Left colon (tissue), 2 donors: ENCODE measurements at regions not wholly inside any gene's neighbourhood (a gene's known extent, or its start where the extent isn't known, plus 50 kb on each side); places are given as distances from the start of the nearest gene placed in this dataset.
"Not testable (repeated sequence)": the region's sequence is repeated elsewhere in the genome, so short reads cannot be mapped to it uniquely, and the experiment has no call there.

Experiments
- ATAC-seq: fragments of 200-7000 bp; cut with Tn5 transposase; one replicate; pipeline ENCODE4 v1.9.1; 2020; ENCODE audit warnings: mild to moderate bottlenecking, moderate library complexity
- DNase-seq, 2 donors: peaks; one replicate each; pipeline ENCODE4 v3.0.0-alpha.2; 2020
- intact Hi-C, 2 donors: fragments of 100-400 bp; cut with DNase I in 1 of 2; cut with micrococcal nuclease in 1 of 2; formaldehyde crosslinking; loops; one replicate each; pipeline versions ENCODE4 v1.11.2 to v1.14.0; 2022; cut with DNase I, micrococcal nuclease
- donor health status: DM: no; HTN: no; CAD: no.
- donor health status: DM: yes; HTN: yes; CAD: no.

DNA sequence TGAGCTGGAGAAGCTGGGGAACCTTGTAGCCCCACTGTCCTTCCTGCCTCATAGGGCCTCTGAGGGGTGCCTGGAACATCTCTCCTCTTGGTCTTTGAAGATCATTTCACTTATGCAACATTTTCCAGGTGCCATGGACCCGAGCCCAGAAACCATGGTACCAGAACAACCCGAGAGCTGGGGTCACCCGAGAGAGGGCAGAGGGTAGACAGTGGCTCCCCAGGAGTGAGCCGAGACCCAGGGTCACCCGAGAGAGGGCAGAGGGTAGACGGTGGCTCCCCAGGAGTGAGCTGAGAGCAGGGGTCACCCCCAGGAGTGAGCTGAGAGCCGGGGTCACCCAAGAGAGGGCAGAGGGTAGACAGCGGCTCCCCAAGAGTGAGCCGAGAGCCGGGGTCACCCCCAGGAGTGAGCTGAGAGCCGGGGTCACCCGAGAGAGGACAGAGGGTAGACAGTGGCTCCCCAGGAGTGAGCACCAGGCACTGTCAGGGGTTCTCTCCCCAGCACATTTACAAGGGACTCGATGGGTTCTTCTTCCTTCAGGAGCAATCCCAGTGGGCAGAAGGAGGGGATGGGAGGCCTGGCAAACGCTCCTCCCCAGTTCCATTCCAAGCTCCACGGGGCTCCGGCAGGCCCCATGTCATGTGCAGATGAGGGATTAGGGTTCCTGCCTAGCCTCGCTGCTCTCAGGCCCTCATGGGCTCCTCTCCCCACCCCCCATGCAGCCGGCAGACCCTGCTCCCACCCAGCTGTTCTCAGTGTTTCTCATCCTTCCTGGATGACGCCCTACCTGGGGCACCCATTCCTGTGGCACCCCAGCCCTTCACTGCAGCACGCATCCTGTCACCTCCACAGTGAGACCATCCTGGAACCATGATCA, 163.5 kb downstream of the RTP5 start:
- ATAC-seq (no peak), DNase-seq (no peak)
- intact Hi-C loops, result no loop called here

- no peak for DNase-seq
- no peak for ATAC-seq
- intact Hi-C loops, result no loop called here
Observed at GRCh38 chr2:242034138-242034537, 164.6 kb downstream of the RTP5 start.

DNA sequence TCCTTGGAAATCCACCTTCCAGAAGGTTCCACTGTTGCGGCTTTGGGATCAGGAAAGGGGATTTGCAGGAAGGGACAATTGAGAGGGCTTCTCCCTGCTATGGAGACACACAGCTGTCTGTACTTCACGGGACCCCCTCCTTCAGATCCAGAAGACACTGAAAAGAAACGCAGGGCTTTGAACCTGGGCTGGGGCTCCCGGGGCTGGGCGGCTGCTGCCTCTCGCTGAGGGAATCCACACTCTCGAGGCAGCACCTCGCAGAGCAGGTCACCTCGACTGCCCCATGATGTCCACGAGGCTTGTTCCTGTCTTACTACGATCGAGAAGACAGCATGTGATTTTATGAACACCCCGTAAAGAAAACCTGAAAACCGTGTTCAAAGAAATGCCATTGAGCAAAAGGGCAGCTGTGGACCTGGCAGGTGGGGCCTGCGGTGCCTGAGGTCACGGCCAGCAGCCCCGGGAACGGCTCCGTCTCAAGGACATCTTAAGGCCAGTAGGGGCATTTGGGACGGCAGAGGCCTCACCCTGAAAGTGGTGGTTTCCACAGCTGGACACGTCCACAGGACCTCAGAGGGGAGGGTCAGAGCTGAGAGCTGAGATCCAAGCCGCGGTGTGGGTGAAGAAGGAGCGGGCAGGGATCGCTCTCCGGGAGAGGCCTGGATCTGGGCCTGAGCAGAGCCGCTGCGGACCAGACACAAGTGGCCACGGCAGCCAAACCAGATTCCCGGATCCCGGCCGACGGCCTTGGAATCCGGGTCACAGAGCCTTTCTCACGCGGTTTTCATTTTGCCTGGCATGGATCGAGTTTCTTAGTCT, 165.7 kb downstream of the RTP5 start:
- intact Hi-C loops, result no loop called here
- ATAC-seq (no peak), DNase-seq (no peak)

GRCh38 chr2:242035858-242036652, 166.5 kb downstream of the RTP5 start:
- DNase-seq (no peak), ATAC-seq (no peak)
- intact Hi-C loops, result no loop called here

GRCh38 chr2:242036653-242036950, 167.1 kb downstream of the RTP5 start:
- intact Hi-C loops, result no loop called here
- no peak for ATAC-seq
- no peak for DNase-seq

GRCh38 chr2:242038166-242038927, 168.8 kb downstream of the RTP5 start:
- intact Hi-C loops, result no loop called here
- DNase-seq (no peak), ATAC-seq (no peak)

- no peak for ATAC-seq
- DNase-seq, result no peak
- intact Hi-C loops, result no loop called here
Observed at GRCh38 chr2:242038928-242039341, 169.4 kb downstream of the RTP5 start.

DNA sequence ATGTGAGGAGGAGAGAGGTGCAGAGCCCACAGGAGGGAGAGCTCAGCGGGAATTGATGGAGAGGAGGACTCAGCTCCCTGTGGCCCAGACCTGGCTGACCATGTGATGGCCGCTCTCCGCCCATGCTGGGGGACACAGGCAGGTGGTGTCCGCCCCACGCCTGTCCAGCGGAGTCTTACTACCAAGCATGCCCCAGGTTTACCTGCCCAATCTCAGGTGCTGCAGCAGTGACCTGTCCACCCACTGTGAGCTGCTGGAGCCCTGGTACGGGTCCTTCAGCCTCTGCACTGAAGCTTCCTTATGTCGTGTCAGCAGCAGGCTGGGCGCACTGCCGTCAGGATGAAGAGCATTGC, 170.8 kb downstream of the RTP5 start:
- no peak for ATAC-seq

GRCh38 chr2:242040681-242041080, 171.2 kb downstream of the RTP5 start:
- intact Hi-C loops, result no loop called here
- ATAC-seq (no peak), DNase-seq (no peak)

More for the DNA sequence above, 170.8 kb downstream of the RTP5 start:
- intact Hi-C loops, result no loop called here
- no peak for DNase-seq

DNA sequence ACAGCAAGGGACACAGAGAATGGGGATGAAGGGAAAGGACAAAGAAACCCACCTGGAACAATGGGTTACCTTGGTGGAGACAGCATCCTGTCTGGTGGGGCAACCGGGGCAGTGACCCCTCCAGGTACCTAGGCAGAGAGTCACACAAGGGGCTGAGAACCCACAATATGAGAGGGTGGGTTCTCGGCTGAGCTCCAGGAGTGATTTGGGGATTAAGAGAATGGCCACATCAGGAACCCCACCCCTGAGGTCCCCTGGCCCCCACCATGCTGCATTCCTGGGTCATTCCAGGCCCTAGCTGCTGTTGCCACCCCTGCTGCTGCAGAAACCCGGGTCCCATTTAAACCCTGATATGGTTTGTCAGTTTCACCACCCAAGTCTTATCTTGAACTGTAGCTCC, 172.3 kb downstream of the RTP5 start:
- DNase-seq (no peak), ATAC-seq (no peak)
- intact Hi-C loops, result no loop called here

DNA sequence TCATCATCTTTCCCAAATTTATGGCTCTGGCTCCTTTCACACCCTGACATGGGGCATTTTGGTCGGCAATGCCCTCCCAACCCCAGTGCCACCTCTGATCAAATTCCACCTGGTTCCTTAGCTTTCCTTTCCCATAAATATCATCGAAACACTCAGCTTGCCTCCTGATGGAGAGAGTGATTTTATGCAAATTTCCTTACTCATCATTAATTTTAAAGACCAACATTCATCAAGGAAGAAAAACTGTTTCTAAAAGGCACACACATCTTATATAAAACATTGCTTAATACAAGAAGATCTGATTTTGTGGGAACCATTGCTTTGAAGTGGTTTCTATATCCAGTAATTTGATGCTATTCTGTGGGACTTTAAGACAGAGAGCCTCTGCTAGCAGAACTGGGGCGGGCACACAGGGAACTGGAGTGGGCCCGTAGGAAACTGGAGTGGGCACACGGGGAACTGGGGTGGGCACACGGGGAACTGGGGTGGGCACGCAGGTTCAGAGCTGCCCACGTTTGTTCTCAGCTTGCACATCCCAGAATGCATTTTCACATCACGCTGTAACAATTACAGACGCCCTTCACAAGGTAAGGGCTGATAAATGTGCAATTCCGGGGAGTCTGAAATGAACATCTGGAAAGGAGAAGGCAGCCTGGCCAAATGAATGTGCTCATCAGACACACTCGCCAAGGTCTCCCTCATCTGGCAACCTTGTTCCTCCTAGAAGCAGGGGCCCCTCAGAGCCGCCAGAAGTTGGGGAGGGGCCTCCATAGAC, 174.2 kb downstream of the RTP5 start:
- intact Hi-C loops, result no loop called here
- no peak for ATAC-seq
- no peak for DNase-seq

DNA sequence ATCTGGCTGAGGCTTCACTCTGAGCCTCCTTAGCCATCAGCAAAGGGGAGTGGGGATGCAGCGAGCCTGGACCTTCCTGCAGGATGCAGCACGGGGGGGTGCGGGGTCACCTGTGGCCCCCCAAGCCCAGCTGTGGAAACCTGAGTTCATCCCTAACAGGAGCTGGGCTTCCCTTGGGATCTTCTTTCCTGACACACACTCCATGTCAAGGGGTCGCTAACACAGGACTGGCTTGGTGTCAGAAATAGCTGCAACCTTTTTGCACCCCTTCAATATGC, 174.7 kb downstream of the RTP5 start:
- no peak for DNase-seq
- intact Hi-C loops, result no loop called here

DNA sequence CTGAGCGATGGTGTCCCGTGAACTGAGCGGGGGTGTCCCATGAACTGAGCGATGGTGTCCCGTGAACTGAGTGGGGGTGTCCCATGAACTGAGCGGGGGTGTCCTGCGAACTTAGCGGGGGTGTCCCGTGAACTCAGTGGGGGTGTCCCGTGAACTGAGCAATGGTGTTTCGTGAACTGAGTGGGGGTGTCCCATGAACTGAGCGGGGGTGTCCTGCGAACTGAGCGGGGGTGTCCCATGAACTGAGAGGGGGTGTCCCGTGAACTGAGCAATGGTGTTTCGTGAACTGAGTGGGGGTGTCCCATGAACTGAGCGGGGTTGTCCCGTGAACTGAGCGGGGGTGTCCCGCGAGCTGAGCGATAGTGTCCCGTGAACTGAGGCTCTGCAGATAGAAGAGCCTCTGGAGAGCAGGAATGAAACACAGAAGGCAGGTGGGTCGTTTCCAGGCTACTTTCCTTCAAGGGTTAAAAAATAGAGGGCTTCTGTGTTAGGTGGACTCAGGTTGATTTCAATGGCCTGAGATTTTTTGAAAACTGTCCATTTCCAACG, 176.1 kb downstream of the RTP5 start:
- not testable (repeated sequence) for ATAC-seq, DNase-seq

More for the DNA sequence above, 174.7 kb downstream of the RTP5 start:
- no peak for ATAC-seq

GRCh38 chr2:242046206-242046826, 176.8 kb downstream of the RTP5 start:
- ATAC-seq, result no peak
- DNase-seq, result no peak
- intact Hi-C loops, result no loop called here

More for the DNA sequence above, 176.1 kb downstream of the RTP5 start:
- intact Hi-C loops, result not testable (repeated sequence)

- DNase-seq (no peak), ATAC-seq (no peak)
Observed at GRCh38 chr2:242047963-242048362, 178.4 kb downstream of the RTP5 start.

DNA sequence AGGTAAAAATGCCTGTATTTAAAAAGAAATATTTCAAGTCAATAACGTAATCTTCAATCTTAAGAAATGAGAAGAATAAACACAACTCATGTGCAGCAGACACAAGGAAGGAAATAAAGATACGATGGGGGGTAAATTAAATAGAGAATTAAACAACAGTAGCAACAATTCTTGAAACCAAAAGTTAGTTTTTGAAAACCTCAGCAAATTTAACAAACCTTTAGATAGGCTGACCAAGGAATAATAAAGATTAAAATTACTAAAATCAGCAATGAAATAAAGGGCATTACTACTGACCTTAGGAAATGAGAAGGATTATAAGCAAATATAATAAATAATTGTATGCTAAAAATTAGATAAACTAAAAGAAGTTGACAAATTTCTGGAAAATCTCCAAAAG, 178.9 kb downstream of the RTP5 start:
- DNase-seq (no peak), ATAC-seq (no peak)
- intact Hi-C loops, result no loop called here

More at GRCh38 chr2:242047963-242048362, 178.4 kb downstream of the RTP5 start:
- intact Hi-C loops, result no loop called here

DNA sequence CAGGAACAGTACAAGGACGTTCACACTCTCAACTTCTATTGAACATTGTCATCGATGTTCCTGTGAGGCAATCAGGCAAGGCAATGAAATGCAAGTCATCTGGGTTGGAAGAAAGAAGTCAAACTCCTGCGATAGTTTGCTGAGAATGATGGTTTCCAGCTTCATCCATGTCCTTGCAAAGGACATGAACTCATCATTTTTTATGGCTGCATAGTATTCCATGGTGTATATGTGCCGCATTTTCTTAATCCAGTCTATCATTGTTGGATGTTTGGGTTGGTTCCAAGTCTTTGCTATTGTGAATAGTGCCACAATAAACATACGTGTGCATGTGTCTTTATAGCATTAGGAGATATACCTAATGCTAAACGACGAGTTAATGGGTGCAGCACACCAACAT, 180.0 kb downstream of the RTP5 start:
- ATAC-seq, intact Hi-C loops: not testable (repeated sequence)

GRCh38 chr2:242051463-242051862, 181.9 kb downstream of the RTP5 start:
- no peak for DNase-seq
- intact Hi-C loops, result no loop called here
- no peak for ATAC-seq

More for the DNA sequence above, 180.0 kb downstream of the RTP5 start:
- DNase-seq, result not testable (repeated sequence)
